ENCODE measurements at regions not wholly inside any gene's neighbourhood (a gene's known extent, or its start where the extent isn't known, plus 50 kb on each side); places are given as distances from the start of the nearest gene placed in this dataset.
A peak's percentile ranks its signal among the peaks of the same experiment; 100 is the strongest.
"Not testable (repeated sequence)": the region's sequence is repeated elsewhere in the genome, so short reads cannot be mapped to it uniquely, and the experiment has no call there.

DNA sequence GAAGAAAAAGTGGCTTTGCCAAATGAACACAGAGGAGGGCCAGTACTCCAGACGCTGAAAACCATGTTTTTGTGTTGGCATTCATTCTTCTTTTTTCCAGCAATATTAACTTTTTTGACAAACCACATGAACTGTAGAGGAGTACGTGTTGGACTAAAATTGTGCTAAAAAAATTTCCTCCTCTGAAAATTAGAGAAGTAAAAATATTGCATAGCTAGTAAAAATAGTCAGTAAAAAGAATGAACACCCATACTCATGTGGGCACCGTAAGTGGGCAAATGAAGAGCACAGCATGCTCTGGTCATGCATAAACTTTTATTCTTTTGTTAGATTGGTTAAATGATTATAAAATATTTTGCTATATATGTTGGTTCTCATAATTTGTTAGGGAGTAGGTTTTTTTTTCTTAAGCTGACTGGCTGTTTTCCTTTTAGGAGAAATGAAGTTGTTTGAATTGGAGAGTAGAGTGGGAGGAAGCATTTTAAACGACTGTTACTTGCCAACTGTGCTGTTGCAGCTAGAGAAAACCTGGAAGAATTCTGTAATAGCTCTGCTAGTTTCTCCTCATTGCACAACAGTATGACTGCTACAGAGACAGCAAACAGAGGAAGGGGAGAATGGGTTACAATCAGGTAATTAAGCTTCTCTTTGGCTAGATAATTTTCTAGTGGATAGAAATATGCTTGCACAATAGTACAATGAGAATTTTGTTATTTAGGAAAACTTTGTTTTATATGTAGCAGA is 222.4 kb downstream of the KCTD12 start:
- DNase-seq (ENCODE audit: low read depth): no peak

DNA sequence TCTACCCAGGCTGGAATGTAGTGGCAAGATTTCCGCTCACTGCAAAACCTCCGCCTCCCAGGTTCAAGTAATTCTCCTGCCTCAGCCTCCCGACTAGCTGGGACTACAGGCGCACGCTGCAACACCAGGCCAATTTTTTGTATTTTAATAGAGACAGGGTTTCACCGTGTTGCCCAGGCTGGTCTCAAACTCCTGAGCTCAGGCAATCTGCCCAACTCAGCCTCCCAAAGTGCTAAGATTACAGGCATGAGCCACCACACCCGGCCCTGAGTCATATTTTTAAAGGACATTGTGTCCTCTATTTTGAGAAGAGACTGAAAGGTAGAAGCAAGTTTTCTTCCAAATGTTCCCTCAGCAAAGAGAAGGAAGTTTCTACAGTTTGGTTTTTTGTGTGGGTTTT is 227.1 kb downstream of the KCTD12 start:
- DNase-seq (ENCODE audit: low read depth): not testable (repeated sequence)

DNA sequence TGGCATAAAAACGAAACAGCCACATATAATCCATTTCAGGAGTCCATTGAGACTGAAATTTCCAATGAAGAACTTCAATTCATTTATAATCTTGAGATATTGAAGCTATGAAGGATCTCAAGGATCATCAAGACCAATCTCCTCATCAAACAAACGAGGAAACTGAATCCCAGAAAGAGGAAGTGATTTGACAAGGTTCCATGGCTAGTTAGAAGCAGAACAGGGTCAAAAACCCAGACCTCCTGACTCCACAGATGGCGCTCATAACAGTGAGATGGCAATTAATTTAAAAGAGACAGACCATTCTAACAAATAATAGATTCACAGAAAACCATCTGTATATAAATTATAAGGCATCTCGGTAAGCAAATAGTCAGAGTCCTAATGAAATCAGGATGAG is 229.7 kb downstream of the KCTD12 start:
- DNase-seq (ENCODE audit: low read depth): no peak

DNA sequence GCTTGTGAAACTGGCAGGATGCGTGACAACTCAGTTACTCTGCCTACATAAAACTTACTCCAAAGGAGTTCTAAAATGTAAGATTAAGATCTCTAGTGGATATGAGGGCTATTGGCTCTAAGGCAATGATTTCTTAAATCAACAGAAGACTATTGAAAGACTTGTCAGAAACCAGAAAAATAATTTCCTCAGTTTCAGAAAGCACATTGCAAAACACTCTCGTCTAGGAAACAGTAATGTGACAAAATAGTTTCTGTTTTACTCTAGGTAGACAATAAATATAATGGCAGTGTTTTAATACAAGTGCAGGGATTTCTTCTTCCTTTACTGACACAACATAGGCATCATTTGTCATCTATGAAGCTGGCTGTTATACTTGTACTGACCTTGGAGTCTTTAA is 230.1 kb downstream of the KCTD12 start:
- no peak for DNase-seq (ENCODE audit: low read depth)

DNA sequence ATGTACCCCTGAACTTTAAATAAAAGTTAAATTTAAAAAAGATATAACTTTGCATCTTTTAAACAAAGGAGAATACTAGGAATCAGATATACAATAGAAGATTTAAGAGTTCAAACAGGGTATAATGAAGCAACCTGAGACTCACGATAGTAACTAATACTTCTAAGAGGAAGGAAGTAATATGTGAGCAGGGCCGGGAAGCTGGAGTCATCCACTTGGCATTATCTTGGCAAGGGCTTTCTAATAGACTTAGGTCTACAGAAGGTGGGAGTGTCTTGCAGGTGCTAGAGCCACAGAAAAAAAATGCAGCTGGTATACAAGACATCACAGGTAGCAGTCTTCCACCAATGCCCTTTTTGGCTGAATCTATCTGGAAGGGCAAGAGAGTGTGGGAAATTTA is 231.9 kb downstream of the KCTD12 start:
- no peak for DNase-seq (ENCODE audit: low read depth)

DNA sequence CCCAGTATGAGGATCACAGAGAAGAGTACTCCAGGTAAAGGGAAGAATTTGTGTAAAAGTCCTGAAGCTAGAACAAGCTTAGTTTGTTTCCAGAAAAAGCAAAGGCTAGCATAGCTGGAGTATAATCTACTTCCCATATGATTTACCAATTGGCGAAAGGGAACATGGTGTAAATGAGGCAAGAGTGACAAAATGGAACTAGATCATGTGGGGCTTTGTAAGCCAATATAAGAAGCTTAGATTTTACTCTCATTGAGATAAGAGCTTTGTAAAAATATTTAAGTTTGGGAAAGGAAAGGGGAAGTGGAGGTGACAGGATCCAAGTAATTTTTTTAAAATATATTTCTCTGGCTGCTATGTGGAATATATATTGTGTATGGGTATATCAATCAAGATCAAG is 234.9 kb downstream of the KCTD12 start:
- DNase-seq (ENCODE audit: low read depth): no peak

DNA sequence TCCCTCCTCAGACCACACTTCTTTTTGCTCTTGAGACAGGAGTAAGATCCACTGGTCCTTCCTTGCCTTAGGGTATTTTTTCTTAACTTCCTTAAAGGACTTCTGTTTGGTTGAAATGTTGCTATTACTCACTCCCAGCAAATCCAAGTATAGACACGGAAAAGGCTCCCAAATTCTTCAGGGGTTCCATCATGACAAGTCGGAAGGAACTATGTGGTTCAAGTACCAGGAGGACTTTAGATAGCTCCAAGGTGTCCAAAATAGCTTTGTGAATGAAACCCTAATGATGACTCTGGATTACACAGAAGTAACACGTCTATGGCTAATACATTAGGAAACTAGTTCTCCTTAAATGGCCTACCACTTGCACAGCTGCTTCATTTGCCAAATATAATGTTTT is 238.7 kb downstream of the KCTD12 start:
- DNase-seq (ENCODE audit: low read depth): peak; percentile 9

DNA sequence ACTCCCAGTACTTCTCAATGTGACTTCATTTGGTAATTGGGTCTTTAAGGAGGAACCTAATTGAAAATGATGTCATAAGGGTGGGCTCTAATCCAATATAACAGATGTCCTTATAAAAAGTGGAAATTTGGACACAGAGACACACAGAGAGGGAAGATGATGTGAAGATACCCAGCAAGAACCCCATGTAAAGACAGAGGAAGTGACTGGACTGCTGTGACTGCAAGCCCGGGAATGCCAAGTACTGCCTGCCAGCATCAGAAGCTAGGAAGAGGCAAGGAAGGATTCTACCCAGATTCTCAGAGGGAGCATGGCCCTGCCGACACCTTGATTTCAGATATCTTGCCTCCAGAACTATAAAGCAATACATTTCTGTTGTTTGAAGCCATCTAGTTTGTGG is 239.3 kb downstream of the KCTD12 start:
- DNase-seq (ENCODE audit: low read depth): peak; percentile 28

DNA sequence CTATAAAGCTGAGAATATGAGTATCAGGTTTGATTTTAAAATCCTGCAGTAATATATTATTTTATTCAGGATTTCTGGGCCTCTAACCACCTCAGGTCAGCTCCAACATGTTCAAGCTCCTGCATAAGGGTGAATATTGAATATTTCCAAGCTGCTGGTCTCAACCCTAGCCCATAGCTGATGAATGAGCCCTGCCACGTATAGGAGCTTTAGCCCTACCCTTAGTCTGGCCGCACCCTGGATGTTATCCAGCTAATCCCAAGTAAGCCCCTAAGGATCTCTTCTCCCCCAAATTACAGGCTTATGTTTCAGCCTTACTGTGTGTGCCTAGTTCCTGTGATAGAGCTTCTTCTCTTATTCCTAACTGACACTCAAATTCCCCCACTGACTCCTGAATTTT is 240.6 kb downstream of the KCTD12 start:
- no peak for DNase-seq (ENCODE audit: low read depth)

DNA sequence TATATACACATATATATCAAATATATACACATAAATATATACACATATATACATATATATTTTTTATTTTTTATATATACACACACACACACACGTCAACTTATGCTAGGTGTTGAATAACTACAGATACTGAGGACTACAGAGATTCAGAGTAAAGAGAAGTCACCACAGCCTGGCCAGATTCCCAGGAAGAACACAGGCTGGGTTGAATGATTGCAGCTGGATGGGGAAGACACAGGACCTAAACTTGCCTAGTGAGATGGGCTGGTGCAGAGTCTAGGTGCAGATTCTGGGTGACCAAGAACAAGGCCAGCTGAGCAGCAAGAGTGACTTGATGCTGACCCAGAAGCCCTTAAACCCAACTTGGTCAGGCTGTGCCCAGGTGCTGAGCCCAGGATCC is 241.3 kb downstream of the KCTD12 start:
- no peak for DNase-seq (ENCODE audit: low read depth)

DNA sequence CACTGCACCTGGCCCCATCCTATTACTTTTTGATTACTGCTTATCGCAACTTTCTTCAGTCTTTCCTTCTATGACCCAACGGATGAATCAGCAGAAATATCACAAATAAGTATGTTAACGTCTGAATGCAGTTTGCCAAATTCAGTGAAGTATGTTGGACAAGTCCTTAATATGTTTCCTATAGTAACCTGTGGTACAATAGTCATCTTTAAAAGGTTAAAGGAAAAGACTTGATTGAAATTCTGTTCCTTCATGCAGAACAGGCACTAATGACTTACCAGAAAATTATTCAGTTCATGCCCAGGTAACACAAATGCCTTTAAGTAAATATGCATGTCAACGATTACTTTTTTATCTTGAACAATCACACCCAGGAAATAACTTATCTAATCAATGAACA is 242.6 kb downstream of the KCTD12 start:
- DNase-seq (ENCODE audit: low read depth): no peak

DNA sequence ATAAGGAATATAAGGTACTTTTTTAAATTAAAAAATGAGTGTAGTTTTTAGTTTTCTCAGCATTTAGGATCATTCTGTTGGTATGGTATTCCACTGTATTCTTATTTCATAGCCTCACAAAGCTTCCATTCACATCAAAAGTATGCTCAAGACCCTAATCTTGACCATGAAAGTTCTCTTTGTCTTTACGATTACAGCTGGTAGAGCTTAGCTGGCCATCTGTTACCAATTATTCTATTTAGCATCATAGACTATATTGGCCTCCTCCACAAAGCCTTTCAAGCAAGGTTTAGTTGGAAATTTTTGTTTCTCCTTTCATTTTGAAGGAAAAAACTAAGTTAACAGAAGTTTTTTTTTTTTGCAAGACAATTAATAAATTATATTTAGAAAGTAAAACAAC is 245.1 kb downstream of the KCTD12 start:
- DNase-seq (ENCODE audit: low read depth): no peak

DNA sequence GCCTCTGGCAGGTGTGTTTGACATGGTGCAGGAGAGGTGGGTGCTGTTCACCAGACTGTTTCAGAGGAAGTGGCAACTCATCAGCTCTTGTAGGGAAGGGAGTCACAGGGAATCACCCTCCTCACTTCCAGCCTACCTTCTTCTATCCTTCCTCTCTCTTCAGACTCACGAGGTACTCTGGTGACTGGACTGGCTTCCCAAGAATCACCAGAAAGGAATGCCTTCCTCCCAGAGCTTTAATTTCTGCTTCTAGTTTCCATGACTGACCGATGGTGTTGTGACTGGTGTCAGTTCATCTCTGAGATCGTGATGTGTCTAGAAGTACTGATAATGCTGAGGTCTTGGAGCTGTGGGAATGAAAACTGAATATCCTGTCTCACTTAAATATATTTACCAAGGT is 247.3 kb downstream of the KCTD12 start:
- DNase-seq (ENCODE audit: low read depth): peak; percentile 56

DNA sequence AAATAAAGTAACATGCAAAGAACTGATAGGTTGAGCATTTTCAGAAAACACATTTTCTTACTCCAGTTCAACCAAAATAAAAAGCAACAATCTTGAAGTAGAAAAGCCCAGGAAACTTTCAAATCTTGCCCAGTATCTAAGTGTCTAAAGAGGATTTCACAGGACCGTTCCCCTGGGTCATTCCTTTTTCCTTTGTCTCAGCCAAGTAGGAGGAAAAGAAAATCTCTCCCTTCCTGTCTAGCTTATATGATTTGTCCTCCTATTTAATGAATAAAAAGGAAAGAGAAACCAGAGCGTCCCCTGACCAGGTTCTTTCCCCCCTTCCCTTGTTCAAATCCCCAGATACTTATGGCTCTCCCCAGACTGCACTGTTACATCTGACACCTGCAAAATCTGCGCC is 248.0 kb downstream of the KCTD12 start:
- no peak for DNase-seq (ENCODE audit: low read depth)

DNA sequence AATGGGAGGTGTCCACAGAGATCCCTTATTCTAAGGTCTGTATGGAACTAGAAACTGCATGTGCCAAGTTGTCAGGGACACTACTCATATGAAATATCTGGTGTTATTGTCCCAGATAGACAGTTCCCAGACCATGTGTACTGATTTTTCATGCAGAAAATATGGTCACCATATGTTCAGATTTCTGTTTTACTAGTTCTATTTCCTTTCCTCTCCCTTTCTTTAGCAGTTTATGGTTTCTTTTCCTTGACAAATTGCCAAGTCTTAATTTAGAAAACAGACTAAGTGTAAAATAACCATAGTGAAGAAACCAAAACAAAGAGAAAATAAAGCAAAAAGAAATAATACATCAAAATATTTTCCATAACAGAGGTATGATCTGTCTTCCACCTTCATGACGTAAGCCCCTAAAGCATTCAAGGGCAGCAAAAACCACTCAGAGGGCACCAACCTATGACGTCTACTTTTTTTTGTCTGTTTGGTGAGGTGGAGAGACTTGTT is 248.5 kb downstream of the KCTD12 start:
- no peak for DNase-seq (ENCODE audit: low read depth)

DNA sequence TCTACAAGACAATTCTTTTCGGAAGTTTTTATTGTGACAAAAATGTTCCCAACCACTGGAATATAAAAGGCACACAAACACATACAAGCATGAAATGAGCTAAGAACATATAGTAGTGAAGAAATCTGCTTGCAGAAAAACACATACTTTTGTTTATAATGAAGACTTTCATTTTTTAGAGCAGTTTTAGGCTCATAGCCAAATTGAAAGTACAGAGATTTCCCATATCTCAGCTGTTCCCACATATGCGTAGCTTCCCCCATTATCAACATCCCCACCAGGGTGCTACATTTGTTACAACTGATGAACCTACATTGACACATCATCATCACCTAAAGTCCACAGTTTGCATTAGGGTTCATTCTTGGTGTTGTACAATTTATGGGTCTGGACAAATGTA is 249.4 kb downstream of the KCTD12 start:
- no peak for DNase-seq (ENCODE audit: low read depth)

DNA sequence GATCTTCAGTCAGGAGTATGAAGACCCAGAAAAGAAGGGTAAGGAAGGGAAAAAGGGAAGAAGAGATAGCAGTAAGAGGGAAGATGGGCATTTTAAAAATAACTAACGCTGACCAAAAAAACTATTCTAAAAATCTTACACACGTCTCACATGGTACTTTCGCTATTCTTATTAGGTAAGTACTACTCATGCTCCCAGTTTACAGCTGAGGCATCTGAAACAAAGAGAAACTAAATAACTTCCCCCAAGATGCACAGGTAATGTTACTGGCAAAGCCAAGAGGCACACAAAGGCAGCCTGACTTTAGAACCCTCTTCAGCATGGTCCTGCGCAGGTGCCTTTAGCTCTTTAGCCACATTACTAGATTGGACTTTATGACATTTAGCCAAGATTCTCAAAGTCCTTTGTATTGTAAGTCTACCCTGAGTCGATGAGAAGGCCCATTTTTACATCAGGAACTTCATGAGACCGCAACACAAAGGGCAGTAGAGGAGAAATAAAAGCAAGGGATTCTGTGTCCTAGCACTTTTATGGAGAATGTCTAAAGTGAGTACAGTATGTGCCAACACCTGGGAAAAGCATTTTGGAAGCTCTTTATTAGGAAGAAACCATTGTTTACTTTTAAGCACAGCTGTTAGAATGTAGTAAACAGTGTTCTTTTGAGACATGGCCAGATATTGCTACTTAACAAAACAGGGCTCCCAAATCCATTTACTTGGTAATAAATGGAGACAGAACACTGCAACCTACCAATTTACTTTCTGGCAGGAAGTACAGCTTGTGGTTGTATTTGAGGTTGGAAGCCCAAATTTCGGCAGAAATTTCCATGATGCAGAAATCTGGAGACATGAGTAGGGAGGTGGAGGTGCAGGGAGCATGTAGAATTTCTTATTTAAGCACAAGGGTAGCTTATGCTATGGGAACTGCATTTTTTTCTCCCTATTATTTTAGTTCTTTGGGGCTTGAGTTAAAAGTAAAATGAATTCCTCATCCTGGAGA is 250.7 kb downstream of the KCTD12 start:
- no peak for DNase-seq (ENCODE audit: low read depth)

DNA sequence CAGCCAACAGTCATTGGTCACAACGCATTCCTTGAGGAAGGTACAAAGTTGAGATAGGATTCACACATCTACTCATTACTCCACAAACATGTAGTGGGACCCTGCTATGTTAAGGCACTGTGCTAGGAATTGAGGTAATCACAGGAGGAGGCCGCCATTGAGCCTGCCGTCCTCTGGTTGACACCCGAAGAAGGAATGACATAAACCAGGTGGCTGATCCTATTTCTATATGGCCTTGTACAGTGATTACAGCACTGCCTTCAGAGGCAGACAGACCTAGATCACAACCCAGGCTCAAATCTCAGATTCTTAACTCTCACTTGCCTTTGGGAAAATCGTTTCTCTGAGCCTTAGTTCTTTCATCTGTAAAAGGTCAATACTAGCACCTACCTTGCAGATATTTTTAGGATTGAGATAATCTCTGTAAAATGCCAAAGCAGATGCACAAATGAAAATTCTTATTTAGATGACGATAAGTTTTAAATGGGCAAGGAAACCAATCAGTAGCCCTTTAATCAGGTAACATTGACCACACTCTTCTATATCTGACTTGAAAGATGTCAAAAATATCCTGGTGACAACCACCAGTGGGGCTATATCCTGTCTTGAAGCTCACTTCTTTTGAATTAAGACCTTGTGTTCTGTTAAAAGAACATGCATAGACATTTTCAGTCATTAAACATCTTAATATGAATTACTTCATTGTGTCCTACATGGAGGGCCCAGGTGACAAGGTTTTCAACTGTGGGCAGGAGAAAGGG is 251.6 kb downstream of the KCTD12 start:
- DNase-seq (ENCODE audit: low read depth): no peak

DNA sequence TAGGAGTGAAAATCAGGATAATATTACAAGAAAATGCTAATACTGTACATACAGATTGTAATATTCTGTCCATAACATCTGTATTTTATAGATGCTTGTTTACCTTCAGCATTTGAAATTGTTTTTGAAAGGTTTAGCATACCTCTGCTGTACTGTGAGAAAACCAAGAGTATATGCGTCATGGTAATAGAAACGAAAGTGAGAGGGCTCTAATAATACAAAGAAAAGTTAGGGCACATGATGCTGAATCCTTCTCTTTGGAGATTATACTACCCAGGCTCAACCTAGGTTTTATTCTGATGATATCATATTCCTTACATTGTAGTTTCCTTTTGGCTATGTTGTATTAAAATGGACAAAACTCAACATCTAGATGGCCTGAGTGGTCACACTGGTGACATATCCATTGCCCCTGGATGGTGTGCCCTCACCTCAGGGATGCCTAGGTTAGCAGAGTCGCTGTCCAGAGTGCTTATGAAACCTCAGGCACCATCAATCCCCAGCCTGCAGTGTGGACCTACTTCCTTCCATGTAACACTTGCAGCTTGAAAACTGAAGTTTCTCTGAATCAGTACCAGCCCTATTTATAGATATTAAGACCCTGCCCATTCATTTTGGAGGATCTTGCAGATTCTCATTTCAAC is 253.7 kb downstream of the KCTD12 start:
- no peak for DNase-seq (ENCODE audit: low read depth)

DNA sequence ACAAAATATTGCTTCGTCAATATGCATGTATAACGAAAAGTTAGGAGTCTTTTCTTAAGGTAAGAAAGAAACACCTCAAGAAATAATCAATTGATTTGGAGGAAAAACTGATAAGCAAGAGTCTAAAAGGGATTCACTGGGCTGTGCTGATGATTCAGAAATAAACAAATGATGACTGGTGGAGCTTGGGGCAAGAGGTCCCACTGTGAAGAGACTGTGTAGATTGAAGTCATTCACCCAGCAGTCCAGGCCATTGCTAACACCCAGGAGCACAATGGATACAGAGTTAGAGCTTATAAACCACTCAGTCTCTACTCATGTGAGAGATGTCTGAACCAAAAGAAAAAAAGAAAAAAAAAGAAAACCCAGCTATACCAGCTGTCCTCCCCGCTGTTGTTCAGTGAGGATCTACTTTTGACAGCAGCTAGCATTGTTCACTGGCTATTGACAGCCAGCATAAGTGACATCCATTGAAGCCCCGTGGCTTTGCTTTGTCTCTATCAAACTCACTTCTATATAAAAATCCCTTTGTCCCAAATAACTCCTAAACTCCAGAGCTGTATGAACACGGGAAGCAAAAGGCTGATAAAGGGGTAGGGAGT is 255.5 kb downstream of the KCTD12 start:
- DNase-seq (ENCODE audit: low read depth): no peak

Measured in HT1080 (cell line).